NOMO-1 treated with DMSO at 0.1 percent for 48 hours (cell line): ENCODE measurements at regions not wholly inside any gene's neighbourhood (a gene's known extent, or its start where the extent isn't known, plus 50 kb on each side); places are given as distances from the start of the nearest gene placed in this dataset.

Experiments
- DNase-seq: peaks from one replicate; lab custom pipeline; 2025; ENCODE audit not compliant: unreplicated experiment; lab: John Stamatoyannopoulos, UW

DNA sequence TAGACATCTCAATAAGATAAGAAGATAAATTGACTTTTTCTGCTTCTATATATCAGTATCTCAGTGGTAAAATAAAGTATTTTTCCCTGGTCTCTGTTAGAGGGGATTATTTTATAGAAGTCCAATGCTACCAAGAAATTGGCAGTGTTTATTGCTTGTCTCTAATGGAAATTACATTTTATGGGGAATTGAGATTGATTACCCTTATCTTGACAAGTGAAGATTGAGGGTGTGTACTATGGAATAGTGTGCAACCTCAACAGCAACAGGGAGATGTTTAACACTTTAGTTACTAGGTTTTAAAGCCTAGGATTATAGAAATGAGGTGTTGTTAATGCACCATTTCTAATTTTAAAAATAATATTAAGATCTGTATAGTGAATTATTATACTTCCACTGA, 154.8 kb upstream of the ROBO1 start:
- DNase-seq, result no peak

GRCh38 chr3:79917561-79917960, 149.8 kb upstream of the ROBO1 start:
- no peak for DNase-seq

GRCh38 chr3:79910337-79910736, 142.5 kb upstream of the ROBO1 start:
- no peak for DNase-seq

DNA sequence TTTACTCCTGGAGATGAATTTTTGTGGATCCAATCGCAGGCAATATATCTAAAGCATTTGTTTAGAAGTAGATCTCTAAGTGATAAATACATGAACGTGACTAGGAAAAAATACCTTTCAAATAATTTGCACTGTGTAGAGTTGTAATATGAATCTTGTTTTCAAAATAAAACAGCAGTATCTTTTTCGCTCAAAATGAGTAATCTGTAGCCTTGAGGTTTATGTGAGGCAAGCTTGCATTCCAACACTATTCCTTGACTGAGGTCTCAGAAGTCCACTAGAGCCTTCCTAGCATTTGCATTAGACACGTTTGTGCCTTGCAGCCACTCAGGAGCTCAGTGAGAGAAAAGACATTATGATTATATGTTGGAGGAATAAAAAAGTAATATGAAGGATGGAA, 138.3 kb upstream of the ROBO1 start:
- no peak for DNase-seq

GRCh38 chr3:79902151-79902550, 134.4 kb upstream of the ROBO1 start:
- no peak for DNase-seq

- no peak for DNase-seq
Measured at GRCh38 chr3:79898907-79899306, 131.1 kb upstream of the ROBO1 start.

DNA sequence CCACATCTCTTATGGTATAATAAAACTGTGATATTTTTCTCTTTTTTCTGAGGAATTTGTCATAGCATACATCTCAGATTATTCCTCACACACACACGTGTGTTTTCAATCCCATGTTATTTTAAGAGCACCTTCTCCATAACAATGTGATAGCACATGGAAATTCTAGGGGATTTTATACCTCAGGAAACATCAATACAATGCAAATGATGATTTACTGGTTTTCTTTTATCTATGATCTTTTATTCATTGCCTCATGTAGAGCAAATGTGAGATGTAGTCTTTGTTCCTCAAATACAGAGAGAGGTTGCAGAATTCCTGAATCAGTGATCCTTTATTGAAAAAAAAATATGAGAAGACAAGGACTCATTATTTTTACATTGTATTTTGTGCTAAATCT, 128.3 kb upstream of the ROBO1 start:
- DNase-seq, result no peak

DNA sequence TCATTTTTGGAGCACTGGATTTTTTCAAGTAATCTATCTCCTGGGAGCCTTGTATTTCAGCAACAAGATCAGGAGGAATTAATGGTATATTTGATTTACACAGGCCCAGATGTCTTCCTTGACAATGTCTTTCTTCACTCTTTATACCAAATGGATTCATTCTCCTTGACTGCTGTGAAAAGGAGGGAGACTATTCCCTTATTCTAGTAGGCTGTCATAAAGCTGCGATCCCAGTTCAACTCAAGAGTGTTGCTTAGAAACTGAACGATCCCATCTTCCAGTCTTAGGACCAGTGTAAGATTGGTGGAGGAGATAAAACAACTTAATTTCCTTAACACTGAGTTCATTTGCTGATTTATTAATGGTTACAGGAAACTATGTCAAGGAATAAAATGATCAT, 119.4 kb upstream of the ROBO1 start:
- DNase-seq, result no peak

- no peak for DNase-seq
Measured at GRCh38 chr3:79886204-79886603, 118.4 kb upstream of the ROBO1 start.

DNA sequence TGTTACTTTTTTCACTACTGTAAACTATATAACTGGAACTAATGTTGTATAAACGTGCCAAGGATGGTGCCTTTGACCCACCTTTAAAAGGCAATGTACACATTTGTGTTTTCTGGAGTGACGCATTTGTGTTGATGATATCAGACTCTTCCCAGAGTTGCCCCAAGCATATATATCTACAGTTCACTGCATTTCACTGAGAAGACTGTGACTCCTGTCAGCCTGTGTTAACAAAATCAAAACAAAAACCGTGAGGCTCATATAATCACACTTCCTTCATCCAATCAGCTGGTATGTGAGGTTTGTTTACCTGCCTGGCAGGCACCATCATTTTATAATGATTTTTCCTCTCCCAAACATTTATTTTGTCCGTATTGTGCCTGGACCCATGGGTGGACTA, 117.6 kb upstream of the ROBO1 start:
- DNase-seq, result no peak

- DNase-seq, result no peak
Measured at GRCh38 chr3:79884354-79884753, 116.6 kb upstream of the ROBO1 start.

GRCh38 chr3:79881431-79881830, 113.6 kb upstream of the ROBO1 start:
- no peak for DNase-seq

- DNase-seq, result no peak
Measured at GRCh38 chr3:79878708-79879107, 110.9 kb upstream of the ROBO1 start.

DNA sequence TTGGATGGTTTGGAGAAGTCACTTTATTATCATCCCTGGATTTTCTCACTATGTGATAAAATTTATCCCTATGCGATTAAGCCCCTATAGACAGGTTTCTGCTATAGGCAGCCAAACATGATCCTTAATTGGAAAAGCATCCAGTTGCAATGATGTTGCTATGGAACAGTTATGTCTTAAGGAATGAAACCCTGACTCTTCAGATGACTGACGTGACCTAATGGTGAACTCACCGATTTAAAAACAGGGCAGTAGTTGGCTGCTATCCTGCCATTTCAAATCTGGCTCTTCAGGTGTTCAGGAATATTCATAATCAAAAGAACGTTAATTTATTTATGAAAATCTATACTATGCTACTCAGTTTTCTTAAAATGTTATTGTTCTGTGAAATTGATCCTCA, 106.8 kb upstream of the ROBO1 start:
- DNase-seq, result no peak

- no peak for DNase-seq
Measured at GRCh38 chr3:79872483-79872882, 104.7 kb upstream of the ROBO1 start.

DNA sequence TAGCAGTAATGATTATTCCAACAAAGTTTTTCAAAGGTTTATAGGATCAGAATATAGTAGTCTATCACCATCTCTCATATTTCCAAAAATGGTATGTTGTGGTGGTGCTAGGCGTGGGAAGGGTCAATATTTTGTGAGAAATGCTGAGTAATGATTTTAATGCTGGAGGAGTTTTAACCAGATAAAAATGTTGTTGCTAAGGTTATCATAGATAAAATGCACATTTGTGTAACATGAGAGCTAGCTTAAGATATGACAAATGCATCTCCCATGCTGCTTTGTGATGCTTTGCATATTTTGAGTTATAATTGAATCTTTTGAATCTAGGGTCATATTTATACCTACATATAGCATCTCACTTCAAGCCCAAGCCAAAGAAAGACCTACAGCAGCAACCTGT, 103.9 kb upstream of the ROBO1 start:
- no peak for DNase-seq

DNA sequence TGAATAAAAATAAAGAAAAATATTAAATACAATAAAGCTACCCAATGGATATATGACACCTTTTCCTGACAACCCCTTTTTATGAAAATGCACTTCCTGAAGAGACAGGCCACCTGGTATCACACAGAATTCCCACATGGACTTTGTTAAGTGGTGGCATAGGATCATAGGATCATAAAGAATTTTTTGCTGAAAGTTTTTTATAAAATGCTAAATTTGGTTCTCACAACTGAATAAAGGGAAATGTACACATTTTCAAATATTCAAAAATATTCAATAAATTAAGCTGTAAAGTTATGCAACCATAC, 102.5 kb upstream of the ROBO1 start:
- DNase-seq, result no peak

DNA sequence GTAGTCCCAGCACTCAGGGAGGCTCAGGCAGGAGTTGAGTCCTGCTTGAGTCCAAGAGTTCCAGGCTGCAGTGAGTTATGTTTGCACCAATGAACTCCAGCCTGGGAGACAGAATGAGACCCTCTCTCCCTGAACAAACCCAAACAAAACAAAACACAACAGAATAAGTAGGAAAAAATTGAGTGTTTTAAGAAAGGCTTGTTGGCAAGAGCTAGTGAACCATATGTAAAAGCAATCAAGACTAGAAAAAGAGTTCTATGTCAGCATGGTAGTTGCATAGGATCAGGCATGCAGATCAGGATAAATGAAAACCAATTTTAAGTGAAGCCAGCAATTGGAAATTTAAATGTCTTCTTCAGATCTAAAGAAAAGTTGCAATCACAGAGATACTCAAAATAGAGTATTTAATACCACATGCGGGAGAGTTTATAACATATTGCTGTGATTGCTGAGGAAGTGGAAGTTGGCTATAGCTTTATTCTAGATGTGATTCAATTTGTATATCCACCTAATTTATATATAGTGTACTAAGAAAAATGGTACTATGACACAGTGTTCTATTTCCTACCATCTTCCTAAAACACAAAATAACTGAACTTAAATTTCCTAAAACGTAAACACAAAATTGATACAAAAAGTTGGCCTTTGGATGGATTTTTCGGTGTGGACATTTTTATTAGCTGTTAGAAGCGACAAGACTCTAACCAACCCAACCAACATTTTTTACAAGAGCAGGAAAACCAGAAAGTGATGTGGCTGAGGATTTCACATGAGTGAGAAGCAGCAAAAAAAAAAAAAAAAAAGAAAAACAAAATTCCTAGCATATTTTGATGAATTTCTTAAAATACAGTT, 101.9 kb upstream of the ROBO1 start:
- no peak for DNase-seq

GRCh38 chr3:79866162-79866561, 98.4 kb upstream of the ROBO1 start:
- DNase-seq, result no peak

- DNase-seq, result no peak
Measured at GRCh38 chr3:79864077-79864476, 96.3 kb upstream of the ROBO1 start.

DNA sequence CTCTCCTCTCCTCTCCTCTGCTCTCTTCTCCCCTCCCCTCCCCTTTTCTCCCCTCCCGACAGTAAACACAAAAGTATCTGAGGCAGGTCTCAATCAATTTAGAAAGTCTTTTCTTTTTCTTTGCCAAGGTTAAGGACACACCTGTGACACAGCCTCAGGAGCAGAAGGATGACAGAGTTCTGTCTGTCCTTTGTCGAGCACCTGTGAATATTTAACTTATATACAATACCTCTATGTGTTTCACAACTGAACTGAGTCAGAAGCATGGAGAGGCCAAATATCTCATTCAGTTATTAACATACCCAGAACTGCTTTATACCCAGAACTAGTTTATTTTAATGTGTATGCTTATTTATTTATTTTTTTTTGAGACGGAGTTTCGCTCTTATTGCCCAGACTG, 81.1 kb upstream of the ROBO1 start:
- DNase-seq, result no peak

GRCh38 chr3:79847928-79848327, 80.1 kb upstream of the ROBO1 start:
- DNase-seq, result no peak

- no peak for DNase-seq
Measured at GRCh38 chr3:79846148-79846933, 78.5 kb upstream of the ROBO1 start.
